Suprapubic skin (tissue), 4 donors: ENCODE measurements at regions not wholly inside any gene's neighbourhood (a gene's known extent, or its start where the extent isn't known, plus 50 kb on each side); places are given as distances from the start of the nearest gene placed in this dataset.

Source experiments
- POLR2A ChIP-seq, 2 donors: fragments of 450-650 bp; IDR thresholded peaks; one replicate each; pipeline ENCODE4 v1.6.1; 2017; ENCODE audit warnings: antibody characterized with exemption in 2 of 2, mild to moderate bottlenecking in 2 of 2, moderate library complexity in 2 of 2
- POLR2AphosphoS5 ChIP-seq, 3 donors: sonication (generic); formaldehyde crosslinking; IDR thresholded peaks; one replicate each; pipeline ENCODE4 v1.6.1; 2017; ENCODE audit warnings: antibody characterized with exemption in 3 of 3
- TF ChIP-seq, protein P1 (sequence below), 2 donors: fragments of 200-600 bp in 1 of 2; fragments of 450-650 bp in 1 of 2; sonication (generic) in 1 of 2; IDR thresholded peaks; one replicate each; pipeline ENCODE4 v1.5.1; 2016 to 2019; ENCODE audit warnings: antibody characterized with exemption in 2 of 2, mild to moderate bottlenecking in 1 of 2, moderate library complexity in 1 of 2

DNA sequence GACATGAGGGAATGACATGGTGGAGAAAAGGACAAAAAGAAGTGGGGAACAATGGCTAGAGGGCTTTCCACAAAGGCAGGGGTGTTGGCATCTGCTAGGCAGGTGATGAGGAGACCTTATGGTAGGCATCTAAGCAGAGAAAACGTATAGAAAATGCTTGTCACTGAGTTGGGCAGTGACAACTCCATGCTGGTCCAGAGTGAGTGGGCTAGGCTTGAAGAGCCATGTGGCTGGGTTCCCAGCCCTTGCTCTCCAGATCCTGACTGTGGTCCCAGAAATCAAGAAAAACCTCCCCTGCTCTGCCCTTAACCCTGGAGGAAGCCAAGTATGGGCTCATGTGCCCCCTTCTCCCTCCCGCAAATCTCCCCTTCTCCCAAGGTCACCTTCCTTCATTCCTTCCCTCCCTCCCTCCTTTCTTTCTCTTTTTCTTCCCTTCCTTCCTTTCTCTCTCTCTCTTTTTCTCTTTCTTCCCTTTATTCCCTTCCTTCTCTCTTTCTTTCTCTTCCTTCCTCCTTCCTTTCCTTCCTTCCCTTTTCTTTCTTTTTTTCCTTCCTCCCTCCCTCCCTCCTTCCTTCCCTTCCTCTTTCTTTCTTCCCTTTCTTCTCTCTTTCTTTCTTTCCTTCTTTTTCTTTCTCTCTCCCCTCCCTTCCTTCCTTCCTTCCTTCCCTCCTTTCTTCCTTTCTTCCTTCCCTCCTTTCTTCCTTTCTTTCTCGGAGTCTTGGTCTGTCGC lies 102.8 kb downstream of the NAV1 start:
- TF ChIP-seq, protein P1, sequence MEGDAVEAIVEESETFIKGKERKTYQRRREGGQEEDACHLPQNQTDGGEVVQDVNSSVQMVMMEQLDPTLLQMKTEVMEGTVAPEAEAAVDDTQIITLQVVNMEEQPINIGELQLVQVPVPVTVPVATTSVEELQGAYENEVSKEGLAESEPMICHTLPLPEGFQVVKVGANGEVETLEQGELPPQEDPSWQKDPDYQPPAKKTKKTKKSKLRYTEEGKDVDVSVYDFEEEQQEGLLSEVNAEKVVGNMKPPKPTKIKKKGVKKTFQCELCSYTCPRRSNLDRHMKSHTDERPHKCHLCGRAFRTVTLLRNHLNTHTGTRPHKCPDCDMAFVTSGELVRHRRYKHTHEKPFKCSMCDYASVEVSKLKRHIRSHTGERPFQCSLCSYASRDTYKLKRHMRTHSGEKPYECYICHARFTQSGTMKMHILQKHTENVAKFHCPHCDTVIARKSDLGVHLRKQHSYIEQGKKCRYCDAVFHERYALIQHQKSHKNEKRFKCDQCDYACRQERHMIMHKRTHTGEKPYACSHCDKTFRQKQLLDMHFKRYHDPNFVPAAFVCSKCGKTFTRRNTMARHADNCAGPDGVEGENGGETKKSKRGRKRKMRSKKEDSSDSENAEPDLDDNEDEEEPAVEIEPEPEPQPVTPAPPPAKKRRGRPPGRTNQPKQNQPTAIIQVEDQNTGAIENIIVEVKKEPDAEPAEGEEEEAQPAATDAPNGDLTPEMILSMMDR (IDR thresholded peaks at IDR 0.05): no peak
- no peak for TF ChIP-seq POLR2A (IDR thresholded peaks at IDR 0.05)
- no peak for TF ChIP-seq POLR2AphosphoS5 (IDR thresholded peaks at IDR 0.05)
